Caco-2 (cell line): ENCODE measurements at regions not wholly inside any gene's neighbourhood (a gene's known extent, or its start where the extent isn't known, plus 50 kb on each side); places are given as distances from the start of the nearest gene placed in this dataset.

Source experiments
- BruUV-seq: library from RNA; stranded (reverse); fragments of 400-500 nt; replicated peaks from 2 replicates; lab custom pipeline; 2021; lab: Mats Ljungman, UMichigan
- CTCF ChIA-PET: fragments of 300-600 bp; sonication (Branson Sonifier 250); formaldehyde crosslinking; loops from one replicate; lab custom pipeline; 2022; ENCODE audit warnings: antibody characterized with exemption; lab: Charles Lee
- POLR2A ChIA-PET: fragments of 300-600 bp; sonication (Branson Sonifier 250); formaldehyde crosslinking; loops from one replicate; lab custom pipeline; 2022; ENCODE audit warnings: antibody characterized with exemption; lab: Charles Lee
- DNase-seq, 2 experiments: peaks; one replicate each; pipeline versions ENCODE4 v3.0.0 to v3.0.0-alpha.2; 2020 to 2022
- H3K27me3 ChIP-seq: replicated peaks from 2 replicates; pipeline ENCODE4 v1.6.0; 2011; ENCODE audit warnings: low read length; ENCODE audit not compliant: control insufficient read depth, insufficient read depth
- H3K36me3 ChIP-seq: 2 replicates; pipeline ENCODE4 v1.5.1; 2011; ENCODE audit warnings: low read length; ENCODE audit not compliant: control insufficient read depth, insufficient read depth
- H3K4me1 ChIP-seq: fragments of 250-450 bp; sonication (Bioruptor Pico); 2 replicates; pipeline ENCODE4 v1.5.1; 2020; ENCODE audit warnings: mild to moderate bottlenecking
- H3K4me3 ChIP-seq: 2 replicates; pipeline ENCODE4 v1.5.1; 2011; ENCODE audit warnings: low read depth, mild to moderate bottlenecking, control low read depth, low read length
- H3K9me3 ChIP-seq: fragments of 250-450 bp; sonication (Bioruptor Pico); 2 replicates; pipeline ENCODE4 v1.5.1; 2020; ENCODE audit warnings: mild to moderate bottlenecking, moderate library complexity
- H3K27ac Mint-ChIP-seq: one replicate; pipeline ENCODE4 v1.8.0; 2022; ENCODE audit warnings: mixed read lengths; ENCODE audit not compliant: unreplicated experiment
- H3K27me3 Mint-ChIP-seq: one replicate; pipeline ENCODE4 v1.8.0; 2022; ENCODE audit warnings: mixed read lengths; ENCODE audit not compliant: insufficient read depth, unreplicated experiment
- H3K36me3 Mint-ChIP-seq: one replicate; pipeline ENCODE4 v1.8.0; 2022; ENCODE audit warnings: mild to moderate bottlenecking, mixed read lengths; ENCODE audit not compliant: insufficient read depth, unreplicated experiment
- H3K4me1 Mint-ChIP-seq: one replicate; pipeline ENCODE4 v1.8.0; 2022; ENCODE audit warnings: low read depth, mixed read lengths; ENCODE audit not compliant: unreplicated experiment
- H3K4me3 Mint-ChIP-seq: one replicate; pipeline ENCODE4 v1.8.0; 2022; ENCODE audit warnings: mild to moderate bottlenecking, moderate library complexity, mixed read lengths; ENCODE audit not compliant: unreplicated experiment
- H3K9me3 Mint-ChIP-seq: one replicate; pipeline ENCODE4 v1.8.0; 2022; ENCODE audit warnings: mixed read lengths; ENCODE audit not compliant: unreplicated experiment
- intact Hi-C: fragments of 100-400 bp; cut with micrococcal nuclease; formaldehyde crosslinking; loops from one replicate; pipeline ENCODE4 v1.10.0; 2022; ENCODE audit not compliant: unreplicated experiment
- TF ChIP-seq, protein P1 (sequence below), 2 experiments: fragments of 200-600 bp in 1 of 2; IDR thresholded peaks; 1 replicate in 1 of 2; 2 replicates in 1 of 2; pipeline versions ENCODE4 v1.5.1 to v1.8.0; 2011 to 2022; ENCODE audit warnings: antibody characterized with exemption in 1 of 2, control low read depth in 1 of 2, inconsistent platforms in 1 of 2, low read depth in 1 of 2, low read length in 1 of 2, mild to moderate bottlenecking in 1 of 2, moderate library complexity in 1 of 2; ENCODE audit not compliant: insufficient read depth in 1 of 2, severe bottlenecking in 1 of 2, unreplicated experiment in 1 of 2

DNA sequence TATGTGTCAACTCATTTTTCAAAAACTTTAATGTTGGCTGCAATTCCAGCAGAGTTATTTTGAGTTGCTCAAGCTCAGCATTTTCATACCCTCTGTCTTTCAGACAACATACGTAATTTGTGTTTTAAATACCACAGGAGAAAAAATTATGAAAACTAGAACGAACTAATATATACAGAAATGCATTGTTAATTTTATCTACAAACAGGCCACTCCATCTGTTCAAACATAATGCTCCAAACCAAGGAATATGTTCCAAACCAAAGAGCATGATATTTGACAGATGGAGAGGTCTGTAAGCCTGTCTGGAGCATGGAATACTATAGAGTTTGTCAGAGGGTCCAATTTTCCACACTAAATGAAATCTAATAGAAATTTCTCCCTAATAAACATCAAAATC lies 536.2 kb upstream of the FSIP2 start:
- no peak for DNase-seq
- CTCF ChIA-PET = no interaction called here
- no peaks in the 10 kb centered on the region for H3K27me3 Mint-ChIP-seq
- Histone ChIP-seq H3K9me3 (no peaks in the 10 kb centered on the region), H3K4me3 (no peak overlapping the region), H3K27me3 (no peaks in the 10 kb centered on the region; the same call in 1 of the 2 replicates), H3K4me1 (no peaks in the 10 kb centered on the region), H3K36me3 (no peaks in the 10 kb centered on the region)
- no TSS peak for BruUV-seq
- POLR2A ChIA-PET = no interaction called here
- no peaks in the 10 kb centered on the region for H3K9me3 Mint-ChIP-seq
- H3K4me3 Mint-ChIP-seq = no peak overlapping the region
- no peaks in the 10 kb centered on the region for H3K36me3 Mint-ChIP-seq
- intact Hi-C loops = loop anchor here (10.0 kb wide), 1 partner anchor 202 kb away; no protein-coding TSS in a partner anchor
- H3K27ac Mint-ChIP-seq = no peak overlapping the region
- TF ChIP-seq, protein P1, sequence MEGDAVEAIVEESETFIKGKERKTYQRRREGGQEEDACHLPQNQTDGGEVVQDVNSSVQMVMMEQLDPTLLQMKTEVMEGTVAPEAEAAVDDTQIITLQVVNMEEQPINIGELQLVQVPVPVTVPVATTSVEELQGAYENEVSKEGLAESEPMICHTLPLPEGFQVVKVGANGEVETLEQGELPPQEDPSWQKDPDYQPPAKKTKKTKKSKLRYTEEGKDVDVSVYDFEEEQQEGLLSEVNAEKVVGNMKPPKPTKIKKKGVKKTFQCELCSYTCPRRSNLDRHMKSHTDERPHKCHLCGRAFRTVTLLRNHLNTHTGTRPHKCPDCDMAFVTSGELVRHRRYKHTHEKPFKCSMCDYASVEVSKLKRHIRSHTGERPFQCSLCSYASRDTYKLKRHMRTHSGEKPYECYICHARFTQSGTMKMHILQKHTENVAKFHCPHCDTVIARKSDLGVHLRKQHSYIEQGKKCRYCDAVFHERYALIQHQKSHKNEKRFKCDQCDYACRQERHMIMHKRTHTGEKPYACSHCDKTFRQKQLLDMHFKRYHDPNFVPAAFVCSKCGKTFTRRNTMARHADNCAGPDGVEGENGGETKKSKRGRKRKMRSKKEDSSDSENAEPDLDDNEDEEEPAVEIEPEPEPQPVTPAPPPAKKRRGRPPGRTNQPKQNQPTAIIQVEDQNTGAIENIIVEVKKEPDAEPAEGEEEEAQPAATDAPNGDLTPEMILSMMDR (IDR thresholded peaks at IDR 0.05; ENCODE audit: insufficient read depth in 1 of 2, low read depth in 1 of 2, low read length in 1 of 2, severe bottlenecking in 1 of 2, unreplicated experiment in 1 of 2) = no peak
- H3K4me1 Mint-ChIP-seq = no peaks in the 10 kb centered on the region

DNA sequence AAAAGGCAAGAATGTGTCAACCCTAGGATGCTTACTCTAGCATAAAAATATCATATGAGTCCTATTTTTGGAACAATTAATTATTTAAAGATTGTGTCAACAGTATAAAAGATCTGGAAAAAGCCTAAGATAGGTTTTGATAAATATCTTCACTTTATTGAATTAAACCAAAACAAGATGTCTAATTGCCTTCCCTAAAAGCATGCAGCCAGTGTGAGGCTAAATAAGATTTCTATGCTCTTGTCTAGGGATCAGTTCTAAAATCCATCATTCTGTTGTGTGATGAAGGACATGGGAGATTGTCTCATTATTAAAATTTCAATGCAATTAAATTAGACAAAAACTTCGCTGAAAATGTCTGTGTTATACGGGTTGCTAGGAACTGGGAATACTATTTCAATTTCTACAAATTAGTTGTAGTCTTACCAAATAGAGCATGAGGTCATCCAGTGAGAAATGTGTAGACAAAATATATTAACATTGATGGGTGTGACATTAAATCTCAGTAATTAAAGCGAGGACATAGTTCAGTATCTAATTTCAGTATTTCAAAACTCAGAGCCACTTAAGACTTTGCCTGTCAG lies 535.6 kb upstream of the FSIP2 start:
- intact Hi-C loops = loop anchor here (10.0 kb wide), 1 partner anchor 202 kb away; no protein-coding TSS in a partner anchor
- TF ChIP-seq, protein P1 (IDR thresholded peaks at IDR 0.05; ENCODE audit: insufficient read depth in 1 of 2, low read depth in 1 of 2, low read length in 1 of 2, severe bottlenecking in 1 of 2, unreplicated experiment in 1 of 2) = no peak
- H3K36me3 Mint-ChIP-seq = no peaks in the 10 kb centered on the region
- no peak overlapping the region for H3K27ac Mint-ChIP-seq
- no peak for DNase-seq
- H3K27me3 ChIP-seq = no peaks in the 10 kb centered on the region; the same call in 1 of the 2 replicates
- ChIA-PET CTCF (no interaction called here), POLR2A (no interaction called here)
- H3K36me3 ChIP-seq = no peaks in the 10 kb centered on the region
- H3K4me3 Mint-ChIP-seq = no peak overlapping the region
- no peaks in the 10 kb centered on the region for H3K4me1 ChIP-seq
- H3K9me3 Mint-ChIP-seq = no peaks in the 10 kb centered on the region
- no peaks in the 10 kb centered on the region for H3K9me3 ChIP-seq
- no TSS peak for BruUV-seq
- no peaks in the 10 kb centered on the region for H3K27me3 Mint-ChIP-seq
- no peaks in the 10 kb centered on the region for H3K4me1 Mint-ChIP-seq
- H3K4me3 ChIP-seq = no peak overlapping the region

DNA sequence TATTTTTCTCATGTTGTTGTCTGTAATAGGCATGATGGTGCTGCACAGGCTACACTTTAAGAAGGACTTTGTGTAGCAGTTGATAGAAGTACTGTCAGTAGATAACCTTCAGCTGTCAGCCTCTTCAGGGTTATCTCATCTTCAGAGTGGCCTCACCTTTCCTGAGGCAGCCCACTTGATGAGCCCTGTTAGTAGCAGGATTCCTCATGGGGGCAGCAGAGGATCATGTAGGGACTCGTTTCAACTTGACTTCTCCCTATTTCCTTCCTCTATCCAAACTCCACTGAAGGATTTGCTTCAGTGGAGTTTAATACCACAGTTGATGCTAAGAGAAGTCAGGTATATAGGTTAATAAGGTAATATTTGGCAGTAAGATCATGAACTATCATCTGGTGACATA lies 530.3 kb upstream of the FSIP2 start:
- Histone ChIP-seq H3K4me3 (no peak overlapping the region), H3K27me3 (no peaks in the 10 kb centered on the region; the same call in 1 of the 2 replicates), H3K36me3 (no peaks in the 10 kb centered on the region), H3K9me3 (no peaks in the 10 kb centered on the region), H3K4me1 (no peaks in the 10 kb centered on the region)
- DNase-seq = peak; percentile 77 to 78
- ChIA-PET POLR2A (no interaction called here), CTCF (interaction anchor here (1.1 kb wide), 1 partner anchor 109 kb away, joined by 3 read pairs; no protein-coding TSS in a partner anchor)
- H3K27ac Mint-ChIP-seq = no peak overlapping the region
- BruUV-seq = no TSS peak
- intact Hi-C loops = loop anchor here (1.0 to 10.0 kb wide), 4 partner anchors 72 to 1251 kb away; no protein-coding TSS in a partner anchor
- no peaks in the 10 kb centered on the region for H3K27me3 Mint-ChIP-seq
- no peaks in the 10 kb centered on the region for H3K4me1 Mint-ChIP-seq
- no peaks in the 10 kb centered on the region for H3K36me3 Mint-ChIP-seq
- TF ChIP-seq, protein P1 (IDR thresholded peaks at IDR 0.05; ENCODE audit: insufficient read depth in 1 of 2, low read depth in 1 of 2, low read length in 1 of 2, severe bottlenecking in 1 of 2, unreplicated experiment in 1 of 2) = peak; percentile 73 to 84
- H3K9me3 Mint-ChIP-seq = no peaks in the 10 kb centered on the region
- H3K4me3 Mint-ChIP-seq = no peak overlapping the region
